Fibroblast of lung (primary cell): ENCODE measurements at regions not wholly inside any gene's neighbourhood (a gene's known extent, or its start where the extent isn't known, plus 50 kb on each side); places are given as distances from the start of the nearest gene placed in this dataset.

Experiments
- EZH2 ChIP-seq: IDR thresholded peaks from 2 replicates; pipeline ENCODE4 v1.5.1; 2012; ENCODE audit warnings: low read length, control low read depth, mild to moderate bottlenecking; ENCODE audit errors: missing control alignments
- TF ChIP-seq, protein P1 (sequence below), 2 donors: IDR thresholded peaks in 1 of 2; conservative IDR thresholded peaks in 1 of 2; 1 replicate in 1 of 2; 2 replicates in 1 of 2; pipeline ENCODE4 v1.5.1; 2011 to 2012; ENCODE audit warnings: low read length in 2 of 2, control low read depth in 1 of 2, inconsistent platforms in 1 of 2, low read depth in 1 of 2, mild to moderate bottlenecking in 1 of 2

DNA sequence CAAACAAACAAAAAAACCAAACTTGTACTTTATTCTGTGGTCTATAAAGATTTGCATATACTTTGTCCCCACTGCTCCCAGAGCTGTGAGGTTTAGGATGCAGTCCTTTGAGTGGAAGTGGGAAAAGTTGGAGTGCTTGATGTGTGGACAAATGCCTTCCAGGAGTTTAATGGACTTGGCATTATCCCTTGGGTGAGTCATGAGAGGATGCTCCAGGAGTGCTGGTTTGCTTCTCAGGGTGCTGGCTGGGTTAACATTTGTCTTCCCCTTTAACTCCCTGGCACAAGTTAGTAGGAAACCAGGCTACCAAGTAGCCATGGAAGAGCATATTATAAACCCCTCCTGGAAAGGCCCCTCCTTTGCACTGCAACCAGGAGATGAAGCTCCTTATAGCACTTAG, 417.4 kb upstream of the RIOK2 start:
- TF ChIP-seq, protein P1, sequence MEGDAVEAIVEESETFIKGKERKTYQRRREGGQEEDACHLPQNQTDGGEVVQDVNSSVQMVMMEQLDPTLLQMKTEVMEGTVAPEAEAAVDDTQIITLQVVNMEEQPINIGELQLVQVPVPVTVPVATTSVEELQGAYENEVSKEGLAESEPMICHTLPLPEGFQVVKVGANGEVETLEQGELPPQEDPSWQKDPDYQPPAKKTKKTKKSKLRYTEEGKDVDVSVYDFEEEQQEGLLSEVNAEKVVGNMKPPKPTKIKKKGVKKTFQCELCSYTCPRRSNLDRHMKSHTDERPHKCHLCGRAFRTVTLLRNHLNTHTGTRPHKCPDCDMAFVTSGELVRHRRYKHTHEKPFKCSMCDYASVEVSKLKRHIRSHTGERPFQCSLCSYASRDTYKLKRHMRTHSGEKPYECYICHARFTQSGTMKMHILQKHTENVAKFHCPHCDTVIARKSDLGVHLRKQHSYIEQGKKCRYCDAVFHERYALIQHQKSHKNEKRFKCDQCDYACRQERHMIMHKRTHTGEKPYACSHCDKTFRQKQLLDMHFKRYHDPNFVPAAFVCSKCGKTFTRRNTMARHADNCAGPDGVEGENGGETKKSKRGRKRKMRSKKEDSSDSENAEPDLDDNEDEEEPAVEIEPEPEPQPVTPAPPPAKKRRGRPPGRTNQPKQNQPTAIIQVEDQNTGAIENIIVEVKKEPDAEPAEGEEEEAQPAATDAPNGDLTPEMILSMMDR (conservative IDR thresholded peaks at IDR 0.05 in 1 of 2, IDR thresholded peaks at IDR 0.05 in 1 of 2; ENCODE audit: low read depth in 1 of 2, low read length in 2 of 2): no peak
- no peak for TF ChIP-seq EZH2
